GM21390 (cell line): ENCODE measurements at regions not wholly inside any gene's neighbourhood (a gene's known extent, or its start where the extent isn't known, plus 50 kb on each side); places are given as distances from the start of the nearest gene placed in this dataset.
"Not testable (repeated sequence)": the region's sequence is repeated elsewhere in the genome, so short reads cannot be mapped to it uniquely, and the experiment has no call there.

Source experiments
- ATAC-seq: cut with Tn5 transposase; IDR thresholded peaks from one replicate; pipeline ENCODE4 v1.9.1; 2021; ENCODE audit not compliant: unreplicated experiment

- ATAC-seq = no peak
These were observed 246.0 kb downstream of the HAPSTR1 start for GRCh38 chr16:9337308-9338032.

GRCh38 chr16:9338068-9338467, 246.6 kb downstream of the HAPSTR1 start:
- ATAC-seq = no peak

- ATAC-seq = no peak
These were observed 247.1 kb downstream of the HAPSTR1 start for GRCh38 chr16:9338510-9338909.

GRCh38 chr16:9340526-9341256, 249.2 kb downstream of the HAPSTR1 start:
- no peak for ATAC-seq

- ATAC-seq = no peak
These were observed 251.8 kb downstream of the HAPSTR1 start for GRCh38 chr16:9343276-9343675.

- ATAC-seq = no peak
These were observed 253.1 kb downstream of the HAPSTR1 start for GRCh38 chr16:9344508-9344907.

GRCh38 chr16:9345046-9345445, 253.6 kb downstream of the HAPSTR1 start:
- ATAC-seq = no peak

- no peak for ATAC-seq
These were observed 254.4 kb downstream of the HAPSTR1 start for GRCh38 chr16:9345880-9346279.

GRCh38 chr16:9348912-9349311, 257.5 kb downstream of the HAPSTR1 start:
- ATAC-seq = no peak

- ATAC-seq = not testable (repeated sequence)
These were observed 258.0 kb downstream of the HAPSTR1 start for GRCh38 chr16:9349373-9349960.

- ATAC-seq = not testable (repeated sequence)
These were observed 258.8 kb downstream of the HAPSTR1 start for GRCh38 chr16:9350119-9350799.

- no peak for ATAC-seq
These were observed 260.0 kb downstream of the HAPSTR1 start for GRCh38 chr16:9351440-9351839.

GRCh38 chr16:9351841-9352434, 260.5 kb downstream of the HAPSTR1 start:
- ATAC-seq = no peak

- ATAC-seq = no peak
These were observed 266.4 kb downstream of the HAPSTR1 start for GRCh38 chr16:9357829-9358228.

GRCh38 chr16:9360075-9360474, 268.6 kb downstream of the HAPSTR1 start:
- no peak for ATAC-seq

- no peak for ATAC-seq
These were observed 270.6 kb downstream of the HAPSTR1 start for GRCh38 chr16:9362050-9362449.

GRCh38 chr16:9362604-9363003, 271.2 kb downstream of the HAPSTR1 start:
- ATAC-seq = no peak

- no peak for ATAC-seq
These were observed 272.1 kb downstream of the HAPSTR1 start for GRCh38 chr16:9363520-9363919.

GRCh38 chr16:9364721-9365369, 273.4 kb downstream of the HAPSTR1 start:
- ATAC-seq = no peak

GRCh38 chr16:9365370-9365728, 273.9 kb downstream of the HAPSTR1 start:
- ATAC-seq = no peak
